Upper lobe of left lung (tissue), 6 donors: ENCODE measurements at regions not wholly inside any gene's neighbourhood (a gene's known extent, or its start where the extent isn't known, plus 50 kb on each side); places are given as distances from the start of the nearest gene placed in this dataset.
"Not testable (repeated sequence)": the region's sequence is repeated elsewhere in the genome, so short reads cannot be mapped to it uniquely, and the experiment has no call there.

Experiments
- ATAC-seq, 2 donors: fragments of 200-7000 bp; cut with Tn5 transposase; one replicate each; pipeline ENCODE4 v1.9.1; 2022; ENCODE audit warnings: mild to moderate bottlenecking in 2 of 2, moderate library complexity in 2 of 2; ENCODE audit not compliant: low FRiP score in 2 of 2
- DNase-seq, 2 donors: peaks; one replicate each; pipeline ENCODE4 v3.0.0-alpha.2; 2019 to 2020
- H3K27ac ChIP-seq, 4 donors: fragments of 200-600 bp; sonication (generic); one replicate each; pipeline ENCODE4 v1.5.1; 2016 to 2019
- H3K27me3 ChIP-seq, 4 donors: fragments of 200-600 bp; sonication (generic); one replicate each; pipeline ENCODE4 v1.5.1; 2017 to 2019
- H3K36me3 ChIP-seq, 4 donors: fragments of 200-600 bp; sonication (generic); one replicate each; pipeline ENCODE4 v1.5.1; 2016 to 2019
- H3K4me1 ChIP-seq, 4 donors: fragments of 200-600 bp; sonication (generic); one replicate each; pipeline ENCODE4 v1.5.1; 2018 to 2019
- H3K4me3 ChIP-seq, 4 donors: fragments of 200-600 bp; sonication (generic); one replicate each; pipeline ENCODE4 v1.5.1; 2017 to 2019; ENCODE audit warnings: mild to moderate bottlenecking in 2 of 4, moderate library complexity in 1 of 4
- H3K9me3 ChIP-seq, 4 donors: fragments of 200-600 bp; sonication (generic); one replicate each; pipeline ENCODE4 v1.5.1; 2018 to 2019
- EP300 ChIP-seq, 4 donors: sonication (generic); formaldehyde crosslinking; IDR thresholded peaks; one replicate each; pipeline ENCODE4 v1.5.1; 2017; ENCODE audit warnings: antibody characterized with exemption in 4 of 4, control low read depth in 2 of 4
- POLR2A ChIP-seq, 4 donors: fragments of 450-650 bp; IDR thresholded peaks; one replicate each; pipeline ENCODE4 v1.5.1; 2016 to 2017; ENCODE audit warnings: antibody characterized with exemption in 4 of 4, mild to moderate bottlenecking in 2 of 4
- POLR2AphosphoS5 ChIP-seq, 2 donors: sonication (generic); formaldehyde crosslinking; IDR thresholded peaks; one replicate each; pipeline ENCODE4 v1.5.1; 2017; ENCODE audit warnings: antibody characterized with exemption in 2 of 2
- WGBS, 2 donors: methylation state at CpG; one replicate each; pipeline ENCODE4 v1.1.5; 2017 to 2018; 5-methylcytosine and 5-hydroxymethylcytosine counted together
- TF ChIP-seq, protein P1 (sequence below), 6 experiments: fragments of 450-650 bp in 4 of 6; fragments of 200-600 bp in 2 of 6; sonication (generic) in 2 of 6; IDR thresholded peaks; one replicate each; pipeline ENCODE4 v1.5.1; 2016 to 2019; ENCODE audit warnings: antibody characterized with exemption in 6 of 6
- donor health status: DM: no; HTN: no; CAD: no; lungs with moderate emphysema.
- donor health status: DM: no; HTN: yes; CAD: no; lungs with severe emphysema.

DNA sequence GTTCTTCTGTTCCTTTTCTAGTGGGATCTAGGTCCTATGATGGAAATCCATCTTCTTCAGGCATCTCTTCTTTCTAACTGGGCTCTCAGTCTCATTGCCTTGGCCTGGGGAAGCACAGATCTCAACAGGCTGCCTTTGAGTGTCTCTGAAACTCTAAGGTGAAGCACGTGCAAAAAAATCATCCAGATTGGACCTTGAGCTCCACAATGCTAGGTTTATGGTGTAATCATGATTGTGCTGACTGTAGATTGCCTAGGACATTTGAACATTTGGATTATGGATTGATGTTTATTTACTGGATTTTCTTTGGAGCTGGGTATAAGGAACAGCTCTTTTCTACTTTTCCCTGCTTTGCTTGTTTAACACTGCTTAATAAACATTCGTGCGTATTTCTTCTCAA, 191.5 kb upstream of the NR3C2 start:
- H3K27ac ChIP-seq: no peak overlapping the region
- ATAC-seq (no peak), DNase-seq (no peak)
- H3K36me3 ChIP-seq: no peaks in the 10 kb centered on the region
- no peaks in the 10 kb centered on the region for H3K27me3 ChIP-seq
- H3K4me1 ChIP-seq: no peaks in the 10 kb centered on the region
- H3K9me3 ChIP-seq: peaks cover 2 to 20% (median 17%) of the 10 kb centered on the region in 4 donors
- TF ChIP-seq EP300 (IDR thresholded peaks at IDR 0.05): no peak
- TF ChIP-seq, protein P1, sequence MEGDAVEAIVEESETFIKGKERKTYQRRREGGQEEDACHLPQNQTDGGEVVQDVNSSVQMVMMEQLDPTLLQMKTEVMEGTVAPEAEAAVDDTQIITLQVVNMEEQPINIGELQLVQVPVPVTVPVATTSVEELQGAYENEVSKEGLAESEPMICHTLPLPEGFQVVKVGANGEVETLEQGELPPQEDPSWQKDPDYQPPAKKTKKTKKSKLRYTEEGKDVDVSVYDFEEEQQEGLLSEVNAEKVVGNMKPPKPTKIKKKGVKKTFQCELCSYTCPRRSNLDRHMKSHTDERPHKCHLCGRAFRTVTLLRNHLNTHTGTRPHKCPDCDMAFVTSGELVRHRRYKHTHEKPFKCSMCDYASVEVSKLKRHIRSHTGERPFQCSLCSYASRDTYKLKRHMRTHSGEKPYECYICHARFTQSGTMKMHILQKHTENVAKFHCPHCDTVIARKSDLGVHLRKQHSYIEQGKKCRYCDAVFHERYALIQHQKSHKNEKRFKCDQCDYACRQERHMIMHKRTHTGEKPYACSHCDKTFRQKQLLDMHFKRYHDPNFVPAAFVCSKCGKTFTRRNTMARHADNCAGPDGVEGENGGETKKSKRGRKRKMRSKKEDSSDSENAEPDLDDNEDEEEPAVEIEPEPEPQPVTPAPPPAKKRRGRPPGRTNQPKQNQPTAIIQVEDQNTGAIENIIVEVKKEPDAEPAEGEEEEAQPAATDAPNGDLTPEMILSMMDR (IDR thresholded peaks at IDR 0.05): no peak
- no peak for TF ChIP-seq POLR2A (IDR thresholded peaks at IDR 0.05)
- TF ChIP-seq POLR2AphosphoS5 (IDR thresholded peaks at IDR 0.05): no peak
- WGBS, 2 donors: 91 to 97% methylated on average over 3 of the region's 3 CpGs
- no peak overlapping the region for H3K4me3 ChIP-seq

- TF ChIP-seq POLR2A (IDR thresholded peaks at IDR 0.05) (no peak), POLR2AphosphoS5 (IDR thresholded peaks at IDR 0.05) (no peak), EP300 (IDR thresholded peaks at IDR 0.05) (no peak)
- TF ChIP-seq, protein P1 (IDR thresholded peaks at IDR 0.05): no peak
- H3K36me3 ChIP-seq: no peaks in the 10 kb centered on the region
- no peaks in the 10 kb centered on the region for H3K4me1 ChIP-seq
- no peak for ATAC-seq
- peaks cover 0 to 9% (median 7%) of the 10 kb centered on the region in 4 donors for H3K9me3 ChIP-seq
- H3K4me3 ChIP-seq: no peak overlapping the region
- no peak overlapping the region for H3K27ac ChIP-seq
- DNase-seq: no peak
- no peaks in the 10 kb centered on the region for H3K27me3 ChIP-seq
- WGBS, 2 donors: 86 to 87% methylated on average over 2 of the region's 2 CpGs
Measured at GRCh38 chr4:148632476-148632875, 190.3 kb upstream of the NR3C2 start.

DNA sequence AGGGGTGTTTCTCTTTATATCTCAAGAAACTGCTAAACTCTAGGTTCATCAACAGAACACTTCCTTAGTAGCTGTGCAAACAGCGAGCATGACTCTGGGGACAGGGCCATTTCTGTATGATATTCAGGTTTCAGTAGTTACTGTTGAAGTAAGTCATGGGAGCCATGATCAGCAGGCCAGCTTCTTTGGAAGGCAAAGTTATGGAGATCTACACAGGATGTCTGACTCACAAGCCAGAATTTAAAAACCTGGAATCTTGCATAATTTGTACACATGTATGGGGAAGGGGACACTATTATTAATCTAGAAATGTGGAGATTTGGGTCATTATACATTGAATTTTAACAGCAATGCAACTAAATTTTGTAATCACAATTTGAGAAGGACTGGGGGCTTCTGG, 187.8 kb upstream of the NR3C2 start:
- no peak for ATAC-seq
- TF ChIP-seq POLR2AphosphoS5 (IDR thresholded peaks at IDR 0.05): no peak
- TF ChIP-seq, protein P1 (IDR thresholded peaks at IDR 0.05): no peak
- no peak for DNase-seq
- Histone ChIP-seq H3K36me3 (no peaks in the 10 kb centered on the region), H3K4me3 (no peak overlapping the region), H3K27me3 (no peaks in the 10 kb centered on the region), H3K4me1 (no peaks in the 10 kb centered on the region), H3K27ac (no peak overlapping the region), H3K9me3 (peaks cover 0 to 1% (median 0%) of the 10 kb centered on the region in 4 donors)
- WGBS, 2 donors: 77 to 80% methylated on average over 1 of the region's 1 CpG

GRCh38 chr4:148618856-148619255, 176.6 kb upstream of the NR3C2 start:
- TF ChIP-seq, protein P1 (IDR thresholded peaks at IDR 0.05): no peak
- no peak for TF ChIP-seq EP300 (IDR thresholded peaks at IDR 0.05)
- TF ChIP-seq POLR2A (IDR thresholded peaks at IDR 0.05): no peak
- no peak for TF ChIP-seq POLR2AphosphoS5 (IDR thresholded peaks at IDR 0.05)
- ATAC-seq (no peak), DNase-seq (no peak)
- H3K9me3 ChIP-seq: peaks cover 0 to 3% (median 0%) of the 10 kb centered on the region in 4 donors
- no peak overlapping the region for H3K27ac ChIP-seq
- no peaks in the 10 kb centered on the region for H3K36me3 ChIP-seq
- no peaks in the 10 kb centered on the region for H3K27me3 ChIP-seq
- H3K4me3 ChIP-seq: no peak overlapping the region
- H3K4me1 ChIP-seq: no peaks in the 10 kb centered on the region

GRCh38 chr4:148608968-148609367, 166.8 kb upstream of the NR3C2 start:
- H3K27me3 ChIP-seq: no peaks in the 10 kb centered on the region
- H3K4me3 ChIP-seq: no peak overlapping the region
- H3K36me3 ChIP-seq: no peaks in the 10 kb centered on the region
- DNase-seq (no peak), ATAC-seq (no peak)
- no peak overlapping the region for H3K27ac ChIP-seq
- WGBS, 2 donors: 93 to 94% methylated on average over 4 of the region's 4 CpGs
- no peak for TF ChIP-seq POLR2A (IDR thresholded peaks at IDR 0.05)
- TF ChIP-seq POLR2AphosphoS5 (IDR thresholded peaks at IDR 0.05): no peak
- no peak for TF ChIP-seq EP300 (IDR thresholded peaks at IDR 0.05)
- TF ChIP-seq, protein P1 (IDR thresholded peaks at IDR 0.05): no peak
- H3K9me3 ChIP-seq: no peaks in the 10 kb centered on the region
- H3K4me1 ChIP-seq: no peaks in the 10 kb centered on the region

DNA sequence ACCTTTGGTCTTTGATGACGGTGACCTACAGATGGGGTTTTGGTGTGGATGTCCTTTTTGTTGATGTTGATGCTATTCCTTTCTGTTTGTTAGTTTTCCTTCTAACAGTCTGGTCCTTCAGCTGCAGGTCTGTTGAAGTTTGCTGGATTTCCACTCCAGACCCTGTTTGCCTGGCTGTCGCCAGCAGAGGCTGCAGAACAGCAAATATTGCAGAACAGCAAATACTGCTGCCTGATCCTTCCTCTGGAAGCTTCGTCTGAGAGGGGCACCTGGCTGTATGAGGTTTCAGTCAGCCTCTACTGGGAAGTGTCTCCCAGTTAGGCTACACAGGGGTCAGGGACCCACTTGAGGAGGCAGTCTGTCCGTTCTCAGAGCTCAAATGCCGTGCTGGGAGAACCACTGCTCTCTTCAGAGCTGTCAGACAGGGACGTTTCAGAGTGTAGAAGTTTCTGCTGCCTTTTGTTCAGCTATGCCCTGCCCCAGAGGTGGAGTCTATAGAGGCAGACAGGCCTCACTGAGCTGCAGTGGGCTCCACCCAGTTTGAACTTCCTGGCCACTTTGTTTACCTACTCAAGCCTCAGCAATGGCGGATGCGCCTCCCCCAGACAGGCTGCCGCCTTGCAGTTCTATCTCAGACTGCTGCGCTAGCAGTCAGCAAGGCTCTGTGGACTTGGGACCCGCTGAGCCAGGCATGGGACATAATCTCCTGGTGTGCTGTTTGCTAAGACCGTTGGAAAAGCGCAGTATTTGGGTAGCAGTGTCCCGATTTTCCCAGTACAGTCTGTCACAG, 156.4 kb upstream of the NR3C2 start:
- H3K36me3 ChIP-seq, H3K27me3 ChIP-seq, H3K4me3 ChIP-seq, H3K27ac ChIP-seq, ATAC-seq, H3K4me1 ChIP-seq, H3K9me3 ChIP-seq: not testable (repeated sequence)
- WGBS, 2 donors: 84 to 90% methylated on average over 7 to 14 of the region's 14 CpGs
- DNase-seq: peak in 1 of 2 donors; percentile 3
